Upper lobe of right lung (tissue), 1 donor: ENCODE measurements at regions not wholly inside any gene's neighbourhood (a gene's known extent, or its start where the extent isn't known, plus 50 kb on each side); places are given as distances from the start of the nearest gene placed in this dataset.
A peak's percentile ranks its signal among the peaks of the same experiment; 100 is the strongest.

Source experiments
- ATAC-seq: fragments of 200-7000 bp; cut with Tn5 transposase; one replicate; pipeline ENCODE4 v1.9.1; 2020; ENCODE audit warnings: mild to moderate bottlenecking, moderate library complexity
- DNase-seq: peaks from one replicate; pipeline ENCODE4 v3.0.0-alpha.2; 2020
- H3K27ac ChIP-seq: fragments of 200-600 bp; one replicate; pipeline ENCODE4 v1.8.0; 2022
- H3K27me3 ChIP-seq: fragments of 200-600 bp; one replicate; pipeline ENCODE4 v1.8.0; 2022; ENCODE audit warnings: mild to moderate bottlenecking
- H3K36me3 ChIP-seq: fragments of 200-600 bp; one replicate; pipeline ENCODE4 v1.8.0; 2022
- H3K4me1 ChIP-seq: fragments of 200-600 bp; one replicate; pipeline ENCODE4 v1.8.0; 2022
- H3K4me3 ChIP-seq: fragments of 200-600 bp; one replicate; pipeline ENCODE4 v1.8.0; 2022; ENCODE audit warnings: mild to moderate bottlenecking
- H3K9me3 ChIP-seq: fragments of 200-600 bp; one replicate; pipeline ENCODE4 v1.8.0; 2022
- intact Hi-C: fragments of 100-400 bp; cut with DNase I; formaldehyde crosslinking; loops from one replicate; pipeline ENCODE4 v1.11.0; 2022
- TF ChIP-seq, protein P1 (sequence below): fragments of 200-600 bp; IDR thresholded peaks from one replicate; pipeline ENCODE4 v1.8.0; 2022; ENCODE audit warnings: antibody characterized with exemption
- donor health status: DM: no; HTN: yes; CAD: no; lungs with severe emphysema.

DNA sequence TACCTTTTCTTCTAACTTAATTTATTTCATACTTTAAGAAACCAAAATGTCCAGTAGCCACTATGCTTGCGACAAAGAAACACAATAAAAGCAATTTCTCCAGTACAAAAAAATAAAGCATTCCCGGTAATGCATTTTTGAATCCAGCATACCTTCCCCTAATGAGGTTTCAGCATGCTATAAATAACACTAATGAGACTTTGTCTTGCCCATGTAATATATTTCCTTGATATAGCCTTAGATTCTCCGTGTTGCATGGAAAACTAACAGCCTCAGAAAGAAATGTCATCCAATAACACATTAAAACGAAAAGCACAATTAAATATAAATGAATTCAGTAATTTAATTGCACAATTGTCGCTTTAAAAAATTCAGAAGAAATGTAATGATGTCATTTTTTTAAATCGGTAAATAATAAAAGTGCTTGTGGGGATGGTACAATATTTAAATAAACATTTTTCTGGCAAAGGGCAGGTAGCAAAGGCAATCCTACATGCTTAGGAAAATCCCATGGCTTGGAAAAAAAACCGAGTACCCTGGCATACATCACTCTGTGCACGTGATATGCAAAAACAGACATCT, 225.2 kb upstream of the PPARGC1A start:
- ATAC-seq (no peak), DNase-seq (no peak)
- no peaks in the 10 kb centered on the region for H3K9me3 ChIP-seq
- H3K36me3 ChIP-seq, result no peaks in the 10 kb centered on the region
- TF ChIP-seq, protein P1, sequence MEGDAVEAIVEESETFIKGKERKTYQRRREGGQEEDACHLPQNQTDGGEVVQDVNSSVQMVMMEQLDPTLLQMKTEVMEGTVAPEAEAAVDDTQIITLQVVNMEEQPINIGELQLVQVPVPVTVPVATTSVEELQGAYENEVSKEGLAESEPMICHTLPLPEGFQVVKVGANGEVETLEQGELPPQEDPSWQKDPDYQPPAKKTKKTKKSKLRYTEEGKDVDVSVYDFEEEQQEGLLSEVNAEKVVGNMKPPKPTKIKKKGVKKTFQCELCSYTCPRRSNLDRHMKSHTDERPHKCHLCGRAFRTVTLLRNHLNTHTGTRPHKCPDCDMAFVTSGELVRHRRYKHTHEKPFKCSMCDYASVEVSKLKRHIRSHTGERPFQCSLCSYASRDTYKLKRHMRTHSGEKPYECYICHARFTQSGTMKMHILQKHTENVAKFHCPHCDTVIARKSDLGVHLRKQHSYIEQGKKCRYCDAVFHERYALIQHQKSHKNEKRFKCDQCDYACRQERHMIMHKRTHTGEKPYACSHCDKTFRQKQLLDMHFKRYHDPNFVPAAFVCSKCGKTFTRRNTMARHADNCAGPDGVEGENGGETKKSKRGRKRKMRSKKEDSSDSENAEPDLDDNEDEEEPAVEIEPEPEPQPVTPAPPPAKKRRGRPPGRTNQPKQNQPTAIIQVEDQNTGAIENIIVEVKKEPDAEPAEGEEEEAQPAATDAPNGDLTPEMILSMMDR, result no peak
- H3K27me3 ChIP-seq, result no peaks in the 10 kb centered on the region
- H3K4me1 ChIP-seq, result no peaks in the 10 kb centered on the region
- no peak overlapping the region for H3K27ac ChIP-seq
- intact Hi-C loops, result no loop called here
- H3K4me3 ChIP-seq, result no peak overlapping the region

DNA sequence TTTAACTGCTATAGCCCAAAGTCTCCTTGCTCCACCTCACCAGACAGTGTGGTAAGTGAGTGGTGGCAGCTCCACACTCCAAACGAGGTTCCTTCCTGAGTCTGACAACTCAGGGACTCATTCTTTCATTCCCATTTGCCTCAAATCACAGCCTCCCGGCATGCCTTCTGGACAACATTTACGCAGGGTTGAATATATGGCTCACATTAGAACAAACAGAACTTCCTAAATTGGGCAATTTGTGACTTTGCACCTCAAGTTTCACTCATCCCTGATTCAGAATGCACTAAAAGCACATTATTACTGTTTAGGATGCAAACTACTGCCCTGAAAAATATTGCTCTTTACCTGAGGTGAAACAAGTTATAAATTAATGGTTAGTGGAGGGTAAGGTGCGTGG, 224.6 kb upstream of the PPARGC1A start:
- Histone ChIP-seq H3K36me3 (no peaks in the 10 kb centered on the region), H3K27ac (no peak overlapping the region), H3K4me3 (no peak overlapping the region), H3K9me3 (no peaks in the 10 kb centered on the region), H3K27me3 (no peaks in the 10 kb centered on the region), H3K4me1 (no peaks in the 10 kb centered on the region)
- TF ChIP-seq, protein P1, result no peak
- intact Hi-C loops, result no loop called here
- ATAC-seq (no peak), DNase-seq (no peak)

DNA sequence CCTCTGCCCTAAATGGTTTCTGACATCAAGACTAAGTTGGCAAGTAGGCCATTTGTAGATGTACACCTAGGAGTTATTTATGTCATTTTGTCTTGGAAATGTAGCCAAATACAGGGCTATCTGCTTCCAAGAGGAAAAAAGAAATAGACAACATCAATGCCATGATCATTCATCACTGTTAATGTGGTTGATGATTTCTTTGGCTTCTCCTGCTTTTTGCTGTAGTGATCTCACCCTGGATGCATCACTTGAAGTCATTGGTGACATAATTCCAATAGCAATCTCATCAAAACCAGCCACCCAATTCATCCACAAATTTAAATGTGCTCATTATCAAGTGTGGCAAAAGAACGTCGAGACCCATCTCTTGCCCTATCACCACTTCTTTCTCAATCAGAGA, 222.6 kb upstream of the PPARGC1A start:
- no peak overlapping the region for H3K4me3 ChIP-seq
- TF ChIP-seq, protein P1, result no peak
- H3K27ac ChIP-seq, result no peak overlapping the region
- H3K27me3 ChIP-seq, result no peaks in the 10 kb centered on the region
- intact Hi-C loops, result no loop called here
- no peaks in the 10 kb centered on the region for H3K9me3 ChIP-seq
- no peak for ATAC-seq
- DNase-seq, result no peak
- H3K4me1 ChIP-seq, result no peaks in the 10 kb centered on the region
- no peaks in the 10 kb centered on the region for H3K36me3 ChIP-seq

DNA sequence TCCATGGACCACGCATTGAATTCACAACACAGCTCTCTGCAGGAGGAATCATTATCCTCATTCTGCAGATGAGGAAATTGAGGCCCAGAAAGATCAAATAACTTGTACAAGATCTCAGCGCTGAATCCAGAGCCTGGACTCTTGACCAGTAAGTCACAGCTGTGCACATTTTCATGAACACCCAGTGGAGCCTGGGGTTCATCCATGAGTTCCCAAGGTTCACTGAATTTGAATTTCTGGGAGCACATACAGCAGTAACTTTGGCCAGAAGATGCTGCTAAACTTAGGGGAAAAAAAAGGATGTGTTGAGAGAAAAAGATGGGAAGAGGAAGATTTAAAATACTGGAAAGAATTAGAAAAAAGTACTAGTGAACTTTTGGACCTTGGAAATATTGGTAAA, 218.7 kb upstream of the PPARGC1A start:
- Histone ChIP-seq H3K27ac (no peak overlapping the region), H3K4me3 (no peak overlapping the region), H3K36me3 (no peaks in the 10 kb centered on the region), H3K27me3 (no peaks in the 10 kb centered on the region), H3K4me1 (no peaks in the 10 kb centered on the region), H3K9me3 (no peaks in the 10 kb centered on the region)
- ATAC-seq, result no peak
- no peak for DNase-seq
- intact Hi-C loops, result no loop called here
- TF ChIP-seq, protein P1, result no peak

DNA sequence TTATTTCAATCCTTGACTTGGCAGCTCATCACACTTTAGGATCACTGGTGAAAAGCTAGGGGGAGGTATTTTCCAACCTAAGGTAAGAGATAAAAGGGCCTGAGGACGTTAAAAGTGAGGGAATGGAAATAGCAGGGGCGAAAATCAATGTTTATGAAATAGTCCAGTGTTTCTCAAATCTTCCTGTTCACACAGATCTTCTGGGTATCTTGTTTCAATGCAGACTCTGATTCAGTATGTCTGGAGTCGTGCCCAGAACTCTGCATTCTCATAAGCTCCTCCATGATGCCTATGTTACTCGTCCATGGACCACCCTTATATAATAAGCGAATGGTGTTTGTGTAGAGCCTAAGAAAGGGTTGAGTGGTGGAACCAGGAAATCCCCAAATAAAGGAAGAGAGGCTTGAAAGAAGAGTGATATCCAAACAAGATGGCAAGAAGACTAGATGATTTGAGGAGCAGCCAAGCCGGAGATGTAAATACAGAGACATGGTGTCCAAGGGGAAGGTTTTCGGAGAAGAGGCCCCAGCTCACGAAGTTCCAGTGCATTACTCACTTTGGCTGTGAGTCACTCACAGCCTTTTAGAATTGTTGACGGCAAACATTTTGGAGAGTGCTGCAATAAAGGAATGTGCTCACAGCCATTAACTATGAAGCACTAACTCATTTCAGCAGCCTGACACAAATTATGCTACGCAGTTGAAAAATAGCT, 215.6 kb upstream of the PPARGC1A start:
- ATAC-seq, result peak; percentile 60
- no peaks in the 10 kb centered on the region for H3K36me3 ChIP-seq
- intact Hi-C loops, result no loop called here
- no peaks in the 10 kb centered on the region for H3K9me3 ChIP-seq
- DNase-seq, result no peak
- TF ChIP-seq, protein P1, result no peak
- no peak overlapping the region for H3K27ac ChIP-seq
- no peaks in the 10 kb centered on the region for H3K27me3 ChIP-seq
- H3K4me1 ChIP-seq, result no peaks in the 10 kb centered on the region
- no peak overlapping the region for H3K4me3 ChIP-seq
